B cell (primary cell): ENCODE measurements at regions not wholly inside any gene's neighbourhood (a gene's known extent, or its start where the extent isn't known, plus 50 kb on each side); places are given as distances from the start of the nearest gene placed in this dataset.

Experiments used
- EZH2 ChIP-seq: IDR thresholded peaks from 2 replicates; pipeline ENCODE4 v1.6.1; 2012; ENCODE audit warnings: borderline replicate concordance, low read depth, mild to moderate bottlenecking, moderate library complexity, low read length; ENCODE audit not compliant: insufficient read depth, poor library complexity, severe bottlenecking
- TF ChIP-seq, protein P1 (sequence below): fragments of 200-600 bp; IDR thresholded peaks from one replicate; pipeline ENCODE4 v1.8.0; 2022; ENCODE audit warnings: antibody characterized with exemption, mild to moderate bottlenecking

DNA sequence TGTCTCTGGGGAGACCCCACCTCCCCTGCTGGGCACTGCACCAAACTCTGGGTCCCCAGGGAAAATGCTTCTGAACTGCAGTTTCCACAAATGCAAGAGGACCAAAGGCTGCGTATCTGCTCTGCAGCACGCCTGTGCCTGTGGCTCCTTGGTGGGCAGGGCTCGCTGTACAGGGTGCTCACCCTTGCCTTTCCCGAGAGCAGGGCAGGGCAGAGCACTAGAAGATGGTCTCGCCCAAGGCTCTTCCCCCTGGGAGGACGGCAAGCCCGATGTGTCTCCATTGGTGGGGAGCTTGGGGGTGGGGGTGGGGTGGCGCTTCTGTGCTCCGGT lies 175.3 kb upstream of the RTL1 start:
- TF ChIP-seq, protein P1, sequence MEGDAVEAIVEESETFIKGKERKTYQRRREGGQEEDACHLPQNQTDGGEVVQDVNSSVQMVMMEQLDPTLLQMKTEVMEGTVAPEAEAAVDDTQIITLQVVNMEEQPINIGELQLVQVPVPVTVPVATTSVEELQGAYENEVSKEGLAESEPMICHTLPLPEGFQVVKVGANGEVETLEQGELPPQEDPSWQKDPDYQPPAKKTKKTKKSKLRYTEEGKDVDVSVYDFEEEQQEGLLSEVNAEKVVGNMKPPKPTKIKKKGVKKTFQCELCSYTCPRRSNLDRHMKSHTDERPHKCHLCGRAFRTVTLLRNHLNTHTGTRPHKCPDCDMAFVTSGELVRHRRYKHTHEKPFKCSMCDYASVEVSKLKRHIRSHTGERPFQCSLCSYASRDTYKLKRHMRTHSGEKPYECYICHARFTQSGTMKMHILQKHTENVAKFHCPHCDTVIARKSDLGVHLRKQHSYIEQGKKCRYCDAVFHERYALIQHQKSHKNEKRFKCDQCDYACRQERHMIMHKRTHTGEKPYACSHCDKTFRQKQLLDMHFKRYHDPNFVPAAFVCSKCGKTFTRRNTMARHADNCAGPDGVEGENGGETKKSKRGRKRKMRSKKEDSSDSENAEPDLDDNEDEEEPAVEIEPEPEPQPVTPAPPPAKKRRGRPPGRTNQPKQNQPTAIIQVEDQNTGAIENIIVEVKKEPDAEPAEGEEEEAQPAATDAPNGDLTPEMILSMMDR = no peak
- no peak for TF ChIP-seq EZH2
